Uterus (tissue), 3 donors: ENCODE measurements at regions not wholly inside any gene's neighbourhood (a gene's known extent, or its start where the extent isn't known, plus 50 kb on each side); places are given as distances from the start of the nearest gene placed in this dataset.
"Not testable (repeated sequence)": the region's sequence is repeated elsewhere in the genome, so short reads cannot be mapped to it uniquely, and the experiment has no call there.

Source experiments
- DNase-seq, 2 donors: peaks; one replicate each; pipeline ENCODE4 v3.0.0-alpha.2; 2019 to 2020
- H3K27ac ChIP-seq, 2 donors: fragments of 200-600 bp; sonication (generic); 1 replicate in 1 of 2; 2 replicates in 1 of 2; pipeline ENCODE4 v1.5.1; 2016 to 2018
- H3K27me3 ChIP-seq, 2 donors: fragments of 200-600 bp; sonication (generic); one replicate each; pipeline ENCODE4 v1.5.1; 2018 to 2019; ENCODE audit warnings: control low read depth in 1 of 2
- H3K36me3 ChIP-seq, 2 donors: fragments of 200-600 bp; sonication (generic); one replicate each; pipeline ENCODE4 v1.5.1; 2019; ENCODE audit warnings: control low read depth in 1 of 2
- H3K4me1 ChIP-seq, 2 donors: fragments of 200-600 bp; sonication (generic); one replicate each; pipeline ENCODE4 v1.5.1; 2018 to 2019; ENCODE audit warnings: control low read depth in 1 of 2
- H3K4me3 ChIP-seq, 2 donors: fragments of 200-600 bp; sonication (generic); 1 replicate in 1 of 2; 2 replicates in 1 of 2; pipeline ENCODE4 v1.5.1; 2018 to 2019; ENCODE audit warnings: mild to moderate bottlenecking in 1 of 2
- H3K9me3 ChIP-seq, 2 donors: fragments of 200-600 bp; sonication (generic); one replicate each; pipeline ENCODE4 v1.5.1; 2019; ENCODE audit warnings: control low read depth in 1 of 2
- CTCF ChIP-seq, 4 experiments: fragments of 200-600 bp in 2 of 4; fragments of 450-650 bp in 2 of 4; sonication (generic) in 2 of 4; IDR thresholded peaks; one replicate each; pipeline ENCODE4 v1.5.1; 2016 to 2019; ENCODE audit warnings: antibody characterized with exemption in 4 of 4, mild to moderate bottlenecking in 2 of 4, moderate library complexity in 1 of 4
- POLR2A ChIP-seq, 2 donors: fragments of 450-650 bp; IDR thresholded peaks; one replicate each; pipeline ENCODE4 v1.6.1; 2016; ENCODE audit warnings: antibody characterized with exemption in 2 of 2, mild to moderate bottlenecking in 1 of 2, moderate library complexity in 1 of 2
- intact Hi-C: fragments of 100-400 bp; cut with DNase I; formaldehyde crosslinking; loops from one replicate; pipeline ENCODE4 v1.15.1; 2023; ENCODE audit warnings: low total_unique reads
- donor health status: DM: yes; HTN: yes; CAD: no.

- H3K27ac ChIP-seq: no peak overlapping the region
- no peaks in the 10 kb centered on the region for H3K4me1 ChIP-seq
- TF ChIP-seq CTCF (IDR thresholded peaks at IDR 0.05) (no peak), POLR2A (IDR thresholded peaks at IDR 0.05) (no peak)
- no peaks in the 10 kb centered on the region for H3K9me3 ChIP-seq
- no peaks in the 10 kb centered on the region for H3K36me3 ChIP-seq
- H3K4me3 ChIP-seq: no peak overlapping the region
- intact Hi-C loops: no loop called here
- H3K27me3 ChIP-seq: no peaks in the 10 kb centered on the region
- DNase-seq: no peak
These were observed 764.8 kb downstream of the RAPGEF2 start for GRCh38 chr4:159867673-159868072.

- H3K27me3 ChIP-seq, H3K9me3 ChIP-seq, H3K4me1 ChIP-seq, H3K36me3 ChIP-seq, intact Hi-C loops, H3K4me3 ChIP-seq, DNase-seq, H3K27ac ChIP-seq: not testable (repeated sequence)
These were observed 766.1 kb downstream of the RAPGEF2 start for GRCh38 chr4:159868936-159869335.

- intact Hi-C loops: no loop called here
- no peak for DNase-seq
- Histone ChIP-seq H3K9me3 (no peaks in the 10 kb centered on the region), H3K27me3 (no peaks in the 10 kb centered on the region), H3K4me3 (no peak overlapping the region), H3K4me1 (no peaks in the 10 kb centered on the region), H3K36me3 (no peaks in the 10 kb centered on the region), H3K27ac (no peak overlapping the region)
- no peak for TF ChIP-seq POLR2A (IDR thresholded peaks at IDR 0.05)
- TF ChIP-seq CTCF (IDR thresholded peaks at IDR 0.05): no peak
These were observed 768.3 kb downstream of the RAPGEF2 start for GRCh38 chr4:159871141-159871540.

- H3K27ac ChIP-seq: no peak overlapping the region
- H3K36me3 ChIP-seq: no peaks in the 10 kb centered on the region
- no peak for DNase-seq
- H3K4me3 ChIP-seq: no peak overlapping the region
- intact Hi-C loops: no loop called here
- H3K27me3 ChIP-seq: no peaks in the 10 kb centered on the region
- no peaks in the 10 kb centered on the region for H3K9me3 ChIP-seq
- TF ChIP-seq POLR2A (IDR thresholded peaks at IDR 0.05) (no peak), CTCF (IDR thresholded peaks at IDR 0.05) (no peak)
- H3K4me1 ChIP-seq: no peaks in the 10 kb centered on the region
These were observed 778.3 kb downstream of the RAPGEF2 start for GRCh38 chr4:159881158-159881557.

GRCh38 chr4:159884989-159885388 lies 782.1 kb downstream of the RAPGEF2 start:
- no peaks in the 10 kb centered on the region for H3K36me3 ChIP-seq
- intact Hi-C loops: no loop called here
- no peaks in the 10 kb centered on the region for H3K27me3 ChIP-seq
- TF ChIP-seq POLR2A (IDR thresholded peaks at IDR 0.05) (no peak), CTCF (IDR thresholded peaks at IDR 0.05) (no peak)
- H3K9me3 ChIP-seq: no peaks in the 10 kb centered on the region
- H3K4me1 ChIP-seq: no peaks in the 10 kb centered on the region
- DNase-seq: no peak
- no peak overlapping the region for H3K27ac ChIP-seq
- H3K4me3 ChIP-seq: no peak overlapping the region

GRCh38 chr4:159899596-159899995 lies 796.7 kb downstream of the RAPGEF2 start:
- Histone ChIP-seq H3K36me3 (no peaks in the 10 kb centered on the region), H3K27me3 (no peaks in the 10 kb centered on the region), H3K4me1 (no peaks in the 10 kb centered on the region), H3K27ac (no peak overlapping the region), H3K4me3 (no peak overlapping the region), H3K9me3 (no peaks in the 10 kb centered on the region)
- intact Hi-C loops: no loop called here
- no peak for TF ChIP-seq POLR2A (IDR thresholded peaks at IDR 0.05)
- TF ChIP-seq CTCF (IDR thresholded peaks at IDR 0.05): no peak
- DNase-seq: no peak
